K562 (cell line): ENCODE measurements at regions not wholly inside any gene's neighbourhood (a gene's known extent, or its start where the extent isn't known, plus 50 kb on each side); places are given as distances from the start of the nearest gene placed in this dataset.
A peak's percentile ranks its signal among the peaks of the same experiment; 100 is the strongest.

Experiments
- C11orf30 ChIP-seq: fragments of 450-650 bp; IDR thresholded peaks from 2 replicates; pipeline ENCODE4 v1.6.1; 2016; ENCODE audit warnings: low read depth, mild to moderate bottlenecking
- CEBPG ChIP-seq, 3 experiments: fragments of 200-800 bp in 1 of 3; sonication (Bioruptor generic) in 1 of 3; sonication (generic) in 1 of 3; formaldehyde crosslinking in 1 of 3; IDR thresholded peaks in 2 of 3; conservative IDR thresholded peaks in 1 of 3; 2 replicates each; pipeline versions ENCODE4 v1.6.1 to v1.8.0; 2016 to 2022; ENCODE audit warnings: missing compliant biosample characterization in 2 of 3, missing genetic modification characterization in 2 of 3, mild to moderate bottlenecking in 1 of 3, missing genetic modification reagents in 1 of 3
- E2F3 ChIP-seq: fragments of 250-450 bp; sonication (Bioruptor Pico); IDR thresholded peaks from 2 replicates; pipeline ENCODE4 v1.4.0; 2020; ENCODE audit warnings: mild to moderate bottlenecking
- E2F8 ChIP-seq: fragments of 450-650 bp; IDR thresholded peaks from 2 replicates; pipeline ENCODE4 v1.7.1; 2018; ENCODE audit warnings: mild to moderate bottlenecking, low read depth; ENCODE audit not compliant: partially characterized antibody
- ESRRA ChIP-seq: fragments of 450-650 bp; IDR thresholded peaks from 2 replicates; pipeline ENCODE4 v1.6.1; 2014; ENCODE audit warnings: low read depth, mild to moderate bottlenecking, moderate library complexity, borderline replicate concordance
- ID3 ChIP-seq, 2 experiments: fragments of 250-450 bp in 1 of 2; fragments of 450-650 bp in 1 of 2; sonication (Bioruptor Pico) in 1 of 2; IDR thresholded peaks; 2 replicates each; pipeline versions ENCODE4 v1.6.1 to v1.8.0; 2016 to 2021; ENCODE audit warnings: mild to moderate bottlenecking in 2 of 2, moderate library complexity in 2 of 2, missing compliant biosample characterization in 1 of 2, missing genetic modification characterization in 1 of 2
- KLF1 ChIP-seq: fragments of 450-650 bp; IDR thresholded peaks from 2 replicates; pipeline ENCODE4 v1.6.1; 2016; ENCODE audit warnings: missing genetic modification characterization, missing compliant biosample characterization
- MAFF ChIP-seq: IDR thresholded peaks from 2 replicates; pipeline ENCODE4 v1.6.1; 2012; ENCODE audit warnings: low read length, improper control_type of control experiment
- MCM2 ChIP-seq: fragments of 450-650 bp; IDR thresholded peaks from 2 replicates; pipeline ENCODE4 v1.6.1; 2017; ENCODE audit warnings: low read depth, mild to moderate bottlenecking
- NFIX ChIP-seq: fragments of 250-450 bp; sonication (Bioruptor Pico); IDR thresholded peaks from 2 replicates; pipeline ENCODE4 v1.4.0; 2020; ENCODE audit warnings: low read depth, mild to moderate bottlenecking, moderate library complexity
- POLR2AphosphoS2 ChIP-seq: IDR thresholded peaks from 2 replicates; pipeline ENCODE4 v1.6.1; 2012; ENCODE audit warnings: low read length, improper control_type of control experiment
- POLR2G ChIP-seq: fragments of 200-400 bp; formaldehyde crosslinking; IDR thresholded peaks from 2 replicates; pipeline ENCODE4 v1.6.1; 2017; ENCODE audit warnings: low read depth, mild to moderate bottlenecking, antibody characterized with exemption, low read length, moderate library complexity
- PRMT5 ChIP-seq: sonication (generic); formaldehyde crosslinking; IDR thresholded peaks from 2 replicates; pipeline ENCODE4 v1.5.0; 2020; ENCODE audit warnings: missing genetic modification reagents
- THRA ChIP-seq: fragments of 450-650 bp; IDR thresholded peaks from 2 replicates; pipeline ENCODE4 v1.6.1; 2017; ENCODE audit warnings: mild to moderate bottlenecking, moderate library complexity
- U2AF2 ChIP-seq: fragments of 200-400 bp; formaldehyde crosslinking; optimal IDR thresholded peaks from 2 replicates; pipeline ENCODE3; 2017; ENCODE audit warnings: low read depth, mild to moderate bottlenecking, low read length
- VEZF1 ChIP-seq: fragments of 200-800 bp; sonication (Bioruptor generic); IDR thresholded peaks from 2 replicates; pipeline ENCODE4 v1.6.1; 2017; ENCODE audit warnings: missing genetic modification characterization, missing compliant biosample characterization
- ZNF232 ChIP-seq: sonication (generic); formaldehyde crosslinking; IDR thresholded peaks from 2 replicates; pipeline ENCODE4 v1.8.0; 2022; ENCODE audit warnings: mild to moderate bottlenecking, missing genetic modification reagents
- ZNF384 ChIP-seq: IDR thresholded peaks from 2 replicates; pipeline ENCODE4 v1.6.1; 2012; ENCODE audit warnings: low read depth, low read length, improper control_type of control experiment

- TF ChIP-seq THRA, result no peak
- 0 out of 2 replicates have a peak, but pooled peaks have one; percentile 15 for TF ChIP-seq ZNF384
- TF ChIP-seq VEZF1 (CRISPR knock-in tag), result no peak
- TF ChIP-seq ZNF232, result no peak
- no peak for TF ChIP-seq ID3 (CRISPR knock-in tag; IDR thresholded peaks at IDR 0.05)
- TF ChIP-seq ID3 (tag; IDR thresholded peaks at IDR 0.05), result no peak
- no peak for TF ChIP-seq CEBPG (CRISPR knock-in tag; IDR thresholded peaks at IDR 0.05)
- peak; percentile 8 to 44; a peak in 1 of 4 replicates for TF ChIP-seq CEBPG (tag; conservative IDR thresholded peaks at IDR 0.05 in 1 of 2, IDR thresholded peaks at IDR 0.05 in 1 of 2)
- no peak for TF ChIP-seq POLR2AphosphoS2
- TF ChIP-seq E2F8, result no peak
- no peak for TF ChIP-seq POLR2G
- TF ChIP-seq E2F3 (CRISPR knock-in tag), result no peak
- TF ChIP-seq U2AF2, result no peak
- no peak for TF ChIP-seq C11orf30
- TF ChIP-seq NFIX (CRISPR knock-in tag), result peak; percentile 64
- no peak for TF ChIP-seq ESRRA
- no peak for TF ChIP-seq PRMT5 (CRISPR knock-in tag)
- TF ChIP-seq MAFF, result no peak
- TF ChIP-seq MCM2, result no peak
- no peak for TF ChIP-seq KLF1
Measured at GRCh38 chr2:111226876-111227700, 106.4 kb downstream of the BCL2L11 start (continued).
